NB4 (cell line): ENCODE measurements at regions not wholly inside any gene's neighbourhood (a gene's known extent, or its start where the extent isn't known, plus 50 kb on each side); places are given as distances from the start of the nearest gene placed in this dataset.
"Not testable (repeated sequence)": the region's sequence is repeated elsewhere in the genome, so short reads cannot be mapped to it uniquely, and the experiment has no call there.

Source experiments
- DNase-seq: peaks from one replicate; pipeline ENCODE4 v3.0.0; 2010; ENCODE audit warnings: low read depth
- H3K4me3 ChIP-seq: one replicate; pipeline ENCODE4 v1.5.1; 2011; ENCODE audit warnings: mild to moderate bottlenecking, low read depth, low read length, moderate library complexity
- CTCF ChIP-seq: IDR thresholded peaks from one replicate; pipeline ENCODE4 v1.5.1; 2012; ENCODE audit warnings: low read depth, low read length
- MAX ChIP-seq: IDR thresholded peaks from 2 replicates; pipeline ENCODE4 v1.6.1; 2011; ENCODE audit warnings: low read depth, low read length
- MYC ChIP-seq: IDR thresholded peaks from 2 replicates; pipeline ENCODE4 v1.6.1; 2011; ENCODE audit warnings: low read depth, low read length
- POLR2A ChIP-seq: IDR thresholded peaks from 2 replicates; pipeline ENCODE4 v1.6.1; 2011; ENCODE audit warnings: mild to moderate bottlenecking; ENCODE audit not compliant: insufficient read length; ENCODE audit errors: extremely low read depth

- not testable (repeated sequence) for H3K4me3 ChIP-seq, DNase-seq
Observed at GRCh38 chrX:67213686-67214085, 330.1 kb upstream of the AR start.

DNA sequence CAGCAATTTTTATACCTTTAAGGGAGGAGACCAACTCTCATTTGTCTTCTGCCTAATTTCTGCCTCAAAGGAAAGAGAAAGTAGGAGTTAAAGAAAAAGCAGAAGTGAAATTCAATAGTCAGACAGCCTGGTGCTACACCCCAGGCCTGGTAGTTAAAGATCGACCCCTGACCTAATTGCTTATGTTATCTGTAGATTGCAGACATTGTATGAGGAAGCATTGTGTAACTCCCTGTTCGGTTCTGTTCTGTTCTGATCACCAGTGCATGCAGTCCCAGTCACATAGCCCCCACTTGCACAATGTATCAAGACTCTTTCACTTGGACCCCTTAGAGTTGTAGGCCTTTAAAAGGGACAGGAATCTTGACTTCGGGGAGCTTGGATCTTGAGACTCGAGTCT, 335.9 kb upstream of the AR start:
- H3K4me3 ChIP-seq, result no peak overlapping the region
- peak; percentile 50 for DNase-seq
- TF ChIP-seq CTCF (no peak), MAX (no peak), MYC (no peak), POLR2A (no peak)

- no peak for DNase-seq
- no peak overlapping the region for H3K4me3 ChIP-seq
- TF ChIP-seq MYC (no peak), POLR2A (no peak), CTCF (no peak), MAX (no peak)
Observed at GRCh38 chrX:67159437-67159836, 384.4 kb upstream of the AR start.

GRCh38 chrX:67114635-67115034, 429.2 kb upstream of the AR start:
- TF ChIP-seq CTCF (no peak), MYC (no peak), POLR2A (no peak), MAX (no peak)
- H3K4me3 ChIP-seq, result no peak overlapping the region
- DNase-seq, result no peak

GRCh38 chrX:67105758-67106116, 438.1 kb upstream of the AR start:
- no peak overlapping the region for H3K4me3 ChIP-seq
- no peak for TF ChIP-seq CTCF
- TF ChIP-seq MYC, result no peak
- no peak for TF ChIP-seq POLR2A
- no peak for TF ChIP-seq MAX
- no peak for DNase-seq

GRCh38 chrX:67104982-67105757, 438.7 kb upstream of the AR start:
- no peak overlapping the region for H3K4me3 ChIP-seq
- TF ChIP-seq POLR2A (no peak), CTCF (no peak), MYC (no peak), MAX (no peak)
- no peak for DNase-seq
